Hepatocyte (in vitro differentiated cells): ENCODE measurements at regions not wholly inside any gene's neighbourhood (a gene's known extent, or its start where the extent isn't known, plus 50 kb on each side); places are given as distances from the start of the nearest gene placed in this dataset.

ENCODE experiments used
- CTCF ChIP-seq: fragments of 200-600 bp; sonication (generic); IDR thresholded peaks from 2 replicates; pipeline ENCODE4 v1.5.1; 2016; ENCODE audit warnings: antibody characterized with exemption, mild to moderate bottlenecking; ENCODE audit not compliant: poor library complexity
- EZH2 ChIP-seq: fragments of 200-600 bp; sonication (generic); IDR thresholded peaks from 2 replicates; pipeline ENCODE4 v1.6.1; 2016; ENCODE audit warnings: antibody characterized with exemption, mild to moderate bottlenecking, borderline replicate concordance
- EZH2phosphoT487 ChIP-seq: fragments of 200-600 bp; sonication (generic); IDR thresholded peaks from one replicate; pipeline ENCODE4 v1.6.1; 2018; ENCODE audit warnings: antibody characterized with exemption, mild to moderate bottlenecking, low read depth, moderate library complexity; ENCODE audit not compliant: unreplicated experiment, severe bottlenecking

- TF ChIP-seq CTCF = no peak
- TF ChIP-seq EZH2 = no peak
- no peak for TF ChIP-seq EZH2phosphoT487
These were observed 275.5 kb upstream of the SGK1 start for GRCh38 chr6:134593442-134593841.
